Endothelial cell (in vitro differentiated cells): ENCODE measurements at regions not wholly inside any gene's neighbourhood (a gene's known extent, or its start where the extent isn't known, plus 50 kb on each side); places are given as distances from the start of the nearest gene placed in this dataset.

Experiments
- DNase-seq: peaks from one replicate; pipeline ENCODE4 v3.0.0; 2021; ENCODE audit warnings: low spot score
- H3K27ac Mint-ChIP-seq: one replicate; pipeline ENCODE4 v1.8.0; 2021; ENCODE audit warnings: mixed read lengths, inconsistent platforms; ENCODE audit not compliant: unreplicated experiment
- H3K27me3 Mint-ChIP-seq: one replicate; pipeline ENCODE4 v1.8.0; 2021; ENCODE audit warnings: mild to moderate bottlenecking, moderate library complexity, mixed read lengths, inconsistent platforms; ENCODE audit not compliant: unreplicated experiment
- H3K36me3 Mint-ChIP-seq: one replicate; pipeline ENCODE4 v1.8.0; 2021; ENCODE audit warnings: mild to moderate bottlenecking, low read depth, mixed read lengths, inconsistent platforms; ENCODE audit not compliant: unreplicated experiment
- H3K4me1 Mint-ChIP-seq: one replicate; pipeline ENCODE4 v1.8.0; 2021; ENCODE audit warnings: mild to moderate bottlenecking, mixed read lengths, inconsistent platforms; ENCODE audit not compliant: unreplicated experiment
- H3K4me3 Mint-ChIP-seq: one replicate; pipeline ENCODE4 v1.8.0; 2021; ENCODE audit warnings: mild to moderate bottlenecking, mixed read lengths, inconsistent platforms; ENCODE audit not compliant: unreplicated experiment
- H3K9me3 Mint-ChIP-seq: one replicate; pipeline ENCODE4 v1.8.0; 2021; ENCODE audit warnings: mixed read lengths, inconsistent platforms; ENCODE audit not compliant: unreplicated experiment
- CTCF ChIP-seq: fragments of 200-600 bp; sonication (generic); IDR thresholded peaks from one replicate; pipeline ENCODE4 v1.5.0; 2021; ENCODE audit warnings: antibody characterized with exemption; ENCODE audit not compliant: unreplicated experiment

DNA sequence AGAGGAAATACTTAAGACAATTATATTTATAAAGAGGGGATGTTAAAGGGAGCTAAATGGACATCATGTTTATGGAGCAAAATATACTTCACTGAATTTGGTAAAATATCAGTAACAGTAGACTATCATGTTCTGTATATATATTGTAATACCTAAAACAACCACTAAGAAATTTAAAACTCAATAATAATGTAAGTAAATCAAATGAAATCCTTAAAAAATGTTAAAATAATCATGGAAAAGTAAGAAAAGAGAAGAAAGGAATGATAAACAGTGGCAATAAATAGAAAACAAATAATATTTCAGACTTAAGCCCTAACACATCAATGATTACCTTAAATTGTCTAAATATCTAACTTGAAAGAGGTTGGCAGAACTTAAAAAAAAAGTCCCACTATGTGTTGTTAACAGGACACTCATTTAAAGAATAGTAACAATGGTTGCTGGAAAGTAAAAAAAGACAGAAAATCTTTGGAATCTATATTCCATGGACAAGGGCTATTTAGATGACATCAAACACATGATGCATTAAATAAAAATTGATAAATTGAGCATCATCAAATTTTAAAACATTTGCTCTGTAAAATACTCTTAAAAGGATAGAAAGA, 842.2 kb upstream of the MAP3K7 start:
- Mint-ChIP-seq H3K4me3 (no peak overlapping the region), H3K36me3 (no peaks in the 10 kb centered on the region), H3K27me3 (no peaks in the 10 kb centered on the region), H3K9me3 (no peaks in the 10 kb centered on the region), H3K4me1 (no peaks in the 10 kb centered on the region), H3K27ac (no peak overlapping the region)
- peak; percentile 60 for TF ChIP-seq CTCF
- no peak for DNase-seq

GRCh38 chr6:91428296-91428695, 841.4 kb upstream of the MAP3K7 start:
- Mint-ChIP-seq H3K4me3 (no peak overlapping the region), H3K27ac (no peak overlapping the region), H3K27me3 (no peaks in the 10 kb centered on the region), H3K9me3 (no peaks in the 10 kb centered on the region), H3K36me3 (no peaks in the 10 kb centered on the region), H3K4me1 (no peaks in the 10 kb centered on the region)
- no peak for TF ChIP-seq CTCF
- DNase-seq, result no peak

GRCh38 chr6:91420243-91420642, 833.4 kb upstream of the MAP3K7 start:
- Mint-ChIP-seq H3K4me1 (no peaks in the 10 kb centered on the region), H3K27ac (no peak overlapping the region), H3K9me3 (no peaks in the 10 kb centered on the region), H3K27me3 (peaks cover 4% of the 10 kb centered on the region), H3K36me3 (no peaks in the 10 kb centered on the region), H3K4me3 (no peak overlapping the region)
- DNase-seq, result no peak
- no peak for TF ChIP-seq CTCF

- TF ChIP-seq CTCF, result no peak
- Mint-ChIP-seq H3K27ac (no peak overlapping the region), H3K9me3 (no peaks in the 10 kb centered on the region), H3K4me1 (no peaks in the 10 kb centered on the region), H3K27me3 (peaks cover 1% of the 10 kb centered on the region), H3K4me3 (no peak overlapping the region), H3K36me3 (no peaks in the 10 kb centered on the region)
- DNase-seq, result no peak
Observed at GRCh38 chr6:91415031-91415605, 828.2 kb upstream of the MAP3K7 start.

GRCh38 chr6:91412532-91412931, 825.7 kb upstream of the MAP3K7 start:
- Mint-ChIP-seq H3K4me3 (no peak overlapping the region), H3K27me3 (peaks cover 1% of the 10 kb centered on the region), H3K4me1 (no peaks in the 10 kb centered on the region), H3K36me3 (no peaks in the 10 kb centered on the region), H3K9me3 (no peaks in the 10 kb centered on the region), H3K27ac (no peak overlapping the region)
- TF ChIP-seq CTCF, result no peak
- no peak for DNase-seq
